K562 (cell line): ENCODE measurements at regions not wholly inside any gene's neighbourhood (a gene's known extent, or its start where the extent isn't known, plus 50 kb on each side); places are given as distances from the start of the nearest gene placed in this dataset.

Source experiments
- GATA2 ChIP-seq: sonication (generic); formaldehyde crosslinking; IDR thresholded peaks from 2 replicates; pipeline ENCODE4 v1.4.0; 2020; ENCODE audit warnings: mild to moderate bottlenecking, missing genetic modification reagents
- MCM2 ChIP-seq: fragments of 450-650 bp; IDR thresholded peaks from 2 replicates; pipeline ENCODE4 v1.6.1; 2017; ENCODE audit warnings: low read depth, mild to moderate bottlenecking
- POU5F1 ChIP-seq: fragments of 150-350 bp; IDR thresholded peaks from 2 replicates; pipeline ENCODE4 v1.6.1; 2014; ENCODE audit warnings: borderline replicate concordance, low read length, low read depth, mild to moderate bottlenecking; ENCODE audit not compliant: partially characterized antibody
- TF ChIP-seq, protein P1 (sequence below): fragments of 250-450 bp; sonication (Bioruptor Pico); IDR thresholded peaks from 2 replicates; pipeline ENCODE4 v1.5.0; 2022; ENCODE audit warnings: mild to moderate bottlenecking
- TF ChIP-seq, protein P2 (sequence below), 2 experiments: fragments of 450-650 bp in 1 of 2; sonication (generic) in 1 of 2; formaldehyde crosslinking in 1 of 2; IDR thresholded peaks; 2 replicates each; pipeline versions ENCODE4 v1.7.1 to v1.9.0; 2016 to 2022; ENCODE audit warnings: inconsistent platforms in 1 of 2, mild to moderate bottlenecking in 1 of 2, missing genetic modification reagents in 1 of 2

DNA sequence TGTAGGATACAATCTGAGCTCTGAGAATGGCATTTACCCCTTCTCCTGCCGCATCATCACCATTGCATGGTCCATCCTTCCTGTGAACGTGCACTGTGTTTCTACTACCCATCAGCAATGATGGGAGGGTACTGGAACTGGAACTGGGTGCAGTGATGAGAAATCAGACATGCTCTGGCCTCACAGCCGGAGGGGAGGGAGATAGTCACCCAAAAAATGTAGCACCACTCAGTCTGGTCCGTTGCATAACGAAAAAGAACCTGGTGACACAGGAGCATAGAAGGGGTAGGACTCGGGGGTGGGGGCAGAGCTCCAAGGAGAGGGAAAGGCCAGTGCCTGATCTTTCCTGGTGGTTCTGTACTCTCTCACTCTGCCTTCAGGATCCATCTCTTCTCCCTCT is 205.0 kb downstream of the RPLP1 start (continued):
- TF ChIP-seq POU5F1 (no peak), MCM2 (no peak), GATA2 (no peak)
- TF ChIP-seq, protein P1, sequence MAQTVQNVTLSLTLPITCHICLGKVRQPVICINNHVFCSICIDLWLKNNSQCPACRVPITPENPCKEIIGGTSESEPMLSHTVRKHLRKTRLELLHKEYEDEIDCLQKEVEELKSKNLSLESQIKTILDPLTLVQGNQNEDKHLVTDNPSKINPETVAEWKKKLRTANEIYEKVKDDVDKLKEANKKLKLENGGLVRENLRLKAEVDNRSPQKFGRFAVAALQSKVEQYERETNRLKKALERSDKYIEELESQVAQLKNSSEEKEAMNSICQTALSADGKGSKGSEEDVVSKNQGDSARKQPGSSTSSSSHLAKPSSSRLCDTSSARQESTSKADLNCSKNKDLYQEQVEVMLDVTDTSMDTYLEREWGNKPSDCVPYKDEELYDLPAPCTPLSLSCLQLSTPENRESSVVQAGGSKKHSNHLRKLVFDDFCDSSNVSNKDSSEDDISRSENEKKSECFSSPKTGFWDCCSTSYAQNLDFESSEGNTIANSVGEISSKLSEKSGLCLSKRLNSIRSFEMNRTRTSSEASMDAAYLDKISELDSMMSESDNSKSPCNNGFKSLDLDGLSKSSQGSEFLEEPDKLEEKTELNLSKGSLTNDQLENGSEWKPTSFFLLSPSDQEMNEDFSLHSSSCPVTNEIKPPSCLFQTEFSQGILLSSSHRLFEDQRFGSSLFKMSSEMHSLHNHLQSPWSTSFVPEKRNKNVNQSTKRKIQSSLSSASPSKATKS (CRISPR knock-in tag): no peak
- TF ChIP-seq, protein P2, sequence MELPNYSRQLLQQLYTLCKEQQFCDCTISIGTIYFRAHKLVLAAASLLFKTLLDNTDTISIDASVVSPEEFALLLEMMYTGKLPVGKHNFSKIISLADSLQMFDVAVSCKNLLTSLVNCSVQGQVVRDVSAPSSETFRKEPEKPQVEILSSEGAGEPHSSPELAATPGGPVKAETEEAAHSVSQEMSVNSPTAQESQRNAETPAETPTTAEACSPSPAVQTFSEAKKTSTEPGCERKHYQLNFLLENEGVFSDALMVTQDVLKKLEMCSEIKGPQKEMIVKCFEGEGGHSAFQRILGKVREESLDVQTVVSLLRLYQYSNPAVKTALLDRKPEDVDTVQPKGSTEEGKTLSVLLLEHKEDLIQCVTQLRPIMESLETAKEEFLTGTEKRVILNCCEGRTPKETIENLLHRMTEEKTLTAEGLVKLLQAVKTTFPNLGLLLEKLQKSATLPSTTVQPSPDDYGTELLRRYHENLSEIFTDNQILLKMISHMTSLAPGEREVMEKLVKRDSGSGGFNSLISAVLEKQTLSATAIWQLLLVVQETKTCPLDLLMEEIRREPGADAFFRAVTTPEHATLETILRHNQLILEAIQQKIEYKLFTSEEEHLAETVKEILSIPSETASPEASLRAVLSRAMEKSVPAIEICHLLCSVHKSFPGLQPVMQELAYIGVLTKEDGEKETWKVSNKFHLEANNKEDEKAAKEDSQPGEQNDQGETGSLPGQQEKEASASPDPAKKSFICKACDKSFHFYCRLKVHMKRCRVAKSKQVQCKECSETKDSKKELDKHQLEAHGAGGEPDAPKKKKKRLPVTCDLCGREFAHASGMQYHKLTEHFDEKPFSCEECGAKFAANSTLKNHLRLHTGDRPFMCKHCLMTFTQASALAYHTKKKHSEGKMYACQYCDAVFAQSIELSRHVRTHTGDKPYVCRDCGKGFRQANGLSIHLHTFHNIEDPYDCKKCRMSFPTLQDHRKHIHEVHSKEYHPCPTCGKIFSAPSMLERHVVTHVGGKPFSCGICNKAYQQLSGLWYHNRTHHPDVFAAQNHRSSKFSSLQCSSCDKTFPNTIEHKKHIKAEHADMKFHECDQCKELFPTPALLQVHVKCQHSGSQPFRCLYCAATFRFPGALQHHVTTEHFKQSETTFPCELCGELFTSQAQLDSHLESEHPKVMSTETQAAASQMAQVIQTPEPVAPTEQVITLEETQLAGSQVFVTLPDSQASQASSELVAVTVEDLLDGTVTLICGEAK (IDR thresholded peaks at IDR 0.05): no peak
- TF ChIP-seq, protein P2 (CRISPR knock-in tag; IDR thresholded peaks at IDR 0.05): no peak
